Right lobe of liver (tissue), 6 donors: ENCODE measurements at regions not wholly inside any gene's neighbourhood (a gene's known extent, or its start where the extent isn't known, plus 50 kb on each side); places are given as distances from the start of the nearest gene placed in this dataset.

Experiments used
- ATAC-seq, 4 donors: fragments of 200-7000 bp; cut with Tn5 transposase; one replicate each; pipeline ENCODE4 v1.9.1; 2020; ENCODE audit warnings: mild to moderate bottlenecking in 4 of 4, moderate library complexity in 4 of 4
- DNase-seq, 3 donors: peaks; one replicate each; pipeline ENCODE4 v3.0.0-alpha.2; 2020
- H3K27ac ChIP-seq, 3 donors: fragments of 200-600 bp; one replicate each; pipeline ENCODE4 v1.8.0; 2022
- H3K27me3 ChIP-seq, 2 donors: fragments of 200-600 bp; one replicate each; pipeline ENCODE4 v1.8.0; 2022
- H3K36me3 ChIP-seq, 4 donors: fragments of 200-600 bp; sonication (generic) in 1 of 4; one replicate each; pipeline versions ENCODE4 v1.5.1 to v1.8.0; 2017 to 2022; ENCODE audit warnings: control low read depth in 1 of 4
- H3K4me1 ChIP-seq, 4 donors: fragments of 200-600 bp; sonication (generic) in 1 of 4; one replicate each; pipeline versions ENCODE4 v1.5.1 to v1.8.0; 2017 to 2022; ENCODE audit warnings: control low read depth in 1 of 4
- H3K4me3 ChIP-seq, 3 donors: fragments of 200-600 bp; one replicate each; pipeline ENCODE4 v1.8.0; 2022
- H3K9me3 ChIP-seq, 4 donors: fragments of 200-600 bp; sonication (generic) in 1 of 4; one replicate each; pipeline versions ENCODE4 v1.5.1 to v1.8.0; 2017 to 2022; ENCODE audit warnings: control low read depth in 1 of 4
- CTCF ChIP-seq, 4 donors: fragments of 200-600 bp in 3 of 4; fragments of 450-650 bp in 1 of 4; IDR thresholded peaks; one replicate each; pipeline versions ENCODE4 v1.5.1 to v1.8.0; 2016 to 2022; ENCODE audit warnings: antibody characterized with exemption in 4 of 4, mild to moderate bottlenecking in 2 of 4
- POLR2A ChIP-seq: fragments of 450-650 bp; IDR thresholded peaks from one replicate; pipeline ENCODE4 v1.6.1; 2017; ENCODE audit warnings: antibody characterized with exemption, mild to moderate bottlenecking
- WGBS: methylation state at CpG from one replicate; pipeline ENCODE4 v1.1.6; 2018; ENCODE audit warnings: low coverage, low lambda C conversion rate; ENCODE audit not compliant: insufficient coverage; ENCODE audit errors: missing lambda C conversion rate; 5-methylcytosine and 5-hydroxymethylcytosine counted together
- intact Hi-C, 2 donors: fragments of 100-400 bp; cut with DNase I; formaldehyde crosslinking; loops; one replicate each; pipeline versions ENCODE4 v1.11.2 to v1.14.1; 2022
- donor health status: DM: no; HTN: yes; CAD: no.
- donor health status: DM: no; HTN: no; CAD: no.
- donor health status: DM: no; HTN: no; CAD: no.
- donor health status: DM: no; HTN: yes; CAD: no.
- donor health status: DM: no; HTN: yes; CAD: no.

GRCh38 chr13:55538424-55538823 lies 1602.3 kb upstream of the PRR20A start:
- Histone ChIP-seq H3K36me3 (no peaks in the 10 kb centered on the region), H3K27me3 (no peaks in the 10 kb centered on the region), H3K4me3 (no peak overlapping the region), H3K9me3 (no peaks in the 10 kb centered on the region), H3K4me1 (no peaks in the 10 kb centered on the region), H3K27ac (no peak overlapping the region)
- intact Hi-C loops: no loop called here
- 72% methylated on average over 2 of the region's 2 CpGs for WGBS
- DNase-seq: no peak
- TF ChIP-seq CTCF (IDR thresholded peaks at IDR 0.05): no peak
- no peak for TF ChIP-seq POLR2A
- ATAC-seq: no peak

GRCh38 chr13:55543053-55543452 lies 1597.7 kb upstream of the PRR20A start:
- no peaks in the 10 kb centered on the region for H3K4me1 ChIP-seq
- H3K9me3 ChIP-seq: no peaks in the 10 kb centered on the region
- ATAC-seq (no peak), DNase-seq (no peak)
- H3K4me3 ChIP-seq: no peak overlapping the region
- H3K27ac ChIP-seq: no peak overlapping the region
- intact Hi-C loops: no loop called here
- no peak for TF ChIP-seq CTCF (IDR thresholded peaks at IDR 0.05)
- TF ChIP-seq POLR2A: no peak
- H3K27me3 ChIP-seq: no peaks in the 10 kb centered on the region
- H3K36me3 ChIP-seq: no peaks in the 10 kb centered on the region

- TF ChIP-seq POLR2A (no peak), CTCF (IDR thresholded peaks at IDR 0.05) (no peak)
- ATAC-seq: no peak
Measured at GRCh38 chr13:55550624-55551023, 1590.1 kb upstream of the PRR20A start.

GRCh38 chr13:55553701-55554100 lies 1587.0 kb upstream of the PRR20A start:
- no peak for DNase-seq
- Histone ChIP-seq H3K27ac (no peak overlapping the region), H3K36me3 (no peaks in the 10 kb centered on the region), H3K9me3 (no peaks in the 10 kb centered on the region), H3K27me3 (no peaks in the 10 kb centered on the region), H3K4me3 (no peak overlapping the region), H3K4me1 (no peaks in the 10 kb centered on the region)
- no peak for TF ChIP-seq POLR2A
- TF ChIP-seq CTCF (IDR thresholded peaks at IDR 0.05): no peak
- intact Hi-C loops: no loop called here
- 58% methylated on average over 1 of the region's 1 CpG for WGBS
- ATAC-seq: no peak

More at GRCh38 chr13:55550624-55551023, 1590.1 kb upstream of the PRR20A start:
- H3K36me3 ChIP-seq: no peaks in the 10 kb centered on the region
- H3K4me3 ChIP-seq: no peak overlapping the region
- H3K9me3 ChIP-seq: no peaks in the 10 kb centered on the region
- no peaks in the 10 kb centered on the region for H3K27me3 ChIP-seq
- H3K27ac ChIP-seq: no peak overlapping the region
- no peak for DNase-seq
- H3K4me1 ChIP-seq: no peaks in the 10 kb centered on the region
- intact Hi-C loops: no loop called here

- Histone ChIP-seq H3K27ac (no peak overlapping the region), H3K4me1 (no peaks in the 10 kb centered on the region), H3K9me3 (no peaks in the 10 kb centered on the region), H3K27me3 (no peaks in the 10 kb centered on the region), H3K36me3 (no peaks in the 10 kb centered on the region), H3K4me3 (no peak overlapping the region)
- 63% methylated on average over 1 of the region's 1 CpG for WGBS
- no peak for DNase-seq
- ATAC-seq: no peak
- TF ChIP-seq POLR2A (no peak), CTCF (IDR thresholded peaks at IDR 0.05) (no peak)
- intact Hi-C loops: no loop called here
Measured at GRCh38 chr13:55554741-55555140, 1586.0 kb upstream of the PRR20A start.
